GM23338 (cell line): ENCODE measurements at regions not wholly inside any gene's neighbourhood (a gene's known extent, or its start where the extent isn't known, plus 50 kb on each side); places are given as distances from the start of the nearest gene placed in this dataset.

Source experiments
- ATAC-seq: fragments of 200-7000 bp; cut with Tn5 transposase; 3 replicates; pipeline ENCODE4 v1.9.1; 2020
- DNase-seq: peaks from one replicate; pipeline ENCODE4 v3.0.0-alpha.2; 2015; ENCODE audit warnings: low spot score
- H2AFZ ChIP-seq: fragments of 200-600 bp; sonication (generic); 2 replicates; pipeline ENCODE4 v1.8.0; 2016; ENCODE audit warnings: antibody characterized with exemption, mild to moderate bottlenecking, moderate library complexity
- H3F3A ChIP-seq: fragments of 200-600 bp; sonication (generic); replicated peaks from 2 replicates; pipeline ENCODE4 v1.8.0; 2017; ENCODE audit warnings: antibody characterized with exemption, mixed run types, low read depth
- H3K27ac ChIP-seq: fragments of 200-600 bp; sonication (generic); 2 replicates; pipeline ENCODE4 v1.6.1; 2016; ENCODE audit warnings: low read depth
- H3K27me3 ChIP-seq: fragments of 200-600 bp; sonication (generic); 2 replicates; pipeline ENCODE4 v1.8.0; 2016; ENCODE audit warnings: mild to moderate bottlenecking, mixed run types, moderate library complexity; ENCODE audit not compliant: insufficient read depth
- H3K36me3 ChIP-seq: fragments of 200-600 bp; sonication (generic); 2 replicates; pipeline ENCODE4 v1.8.0; 2016; ENCODE audit warnings: mild to moderate bottlenecking; ENCODE audit not compliant: insufficient read depth
- H3K4me1 ChIP-seq: fragments of 200-600 bp; sonication (generic); 2 replicates; pipeline ENCODE4 v1.8.0; 2016; ENCODE audit warnings: mild to moderate bottlenecking, moderate library complexity; ENCODE audit not compliant: insufficient read depth
- H3K4me2 ChIP-seq: fragments of 200-600 bp; sonication (generic); 2 replicates; pipeline ENCODE4 v1.7.1; 2017; ENCODE audit warnings: mixed run types
- H3K4me3 ChIP-seq: fragments of 200-600 bp; sonication (generic); 2 replicates; pipeline ENCODE4 v1.6.1; 2016; ENCODE audit warnings: mixed run types
- H3K79me2 ChIP-seq: fragments of 200-600 bp; sonication (generic); replicated peaks from 2 replicates; pipeline ENCODE4 v1.8.0; 2017; ENCODE audit warnings: mild to moderate bottlenecking; ENCODE audit not compliant: insufficient read depth
- H3K9me2 ChIP-seq: fragments of 200-600 bp; sonication (generic); 2 replicates; pipeline ENCODE4 v1.8.0; 2017; ENCODE audit not compliant: insufficient read depth
- H4K20me1 ChIP-seq: fragments of 200-600 bp; sonication (generic); replicated peaks from 2 replicates; pipeline ENCODE4 v1.8.0; 2017; ENCODE audit warnings: mild to moderate bottlenecking; ENCODE audit not compliant: insufficient read depth
- H3K27ac Mint-ChIP-seq: 2 replicates; pipeline ENCODE4 v1.8.0; 2020; ENCODE audit warnings: inconsistent platforms, mild to moderate bottlenecking, moderate library complexity, mixed read lengths
- H3K27me3 Mint-ChIP-seq: 3 replicates; pipeline ENCODE4 v1.8.0; 2022; ENCODE audit warnings: low read depth, mild to moderate bottlenecking, moderate library complexity, mixed read lengths, inconsistent platforms; ENCODE audit not compliant: insufficient read depth, poor library complexity
- H3K36me3 Mint-ChIP-seq: 3 replicates; pipeline ENCODE4 v1.8.0; 2021; ENCODE audit warnings: low read depth, mild to moderate bottlenecking, inconsistent platforms, moderate library complexity, mixed read lengths
- H3K4me1 Mint-ChIP-seq: 3 replicates; pipeline ENCODE4 v1.8.0; 2020; ENCODE audit warnings: mild to moderate bottlenecking, inconsistent platforms, mixed read lengths
- H3K4me3 Mint-ChIP-seq: 3 replicates; pipeline ENCODE4 v1.8.0; 2021; ENCODE audit warnings: moderate library complexity, mild to moderate bottlenecking, inconsistent platforms, mixed read lengths
- H3K9me3 Mint-ChIP-seq: 3 replicates; pipeline ENCODE4 v1.8.0; 2020; ENCODE audit warnings: moderate library complexity, mild to moderate bottlenecking, inconsistent platforms, mixed read lengths
- CREB1 ChIP-seq: fragments of 250-450 bp; sonication (Bioruptor Pico); IDR thresholded peaks from 2 replicates; pipeline ENCODE4 v1.5.0; 2020; ENCODE audit warnings: low read depth, mild to moderate bottlenecking, moderate library complexity
- ETS1 ChIP-seq: IDR thresholded peaks from 2 replicates; pipeline ENCODE4 v1.6.1; 2016; ENCODE audit warnings: antibody characterized with exemption
- EZH2 ChIP-seq: fragments of 200-600 bp; sonication (generic); IDR thresholded peaks from one replicate; pipeline ENCODE4 v1.8.0; 2017; ENCODE audit warnings: antibody characterized with exemption, mild to moderate bottlenecking, low read depth; ENCODE audit not compliant: unreplicated experiment
- EZH2phosphoT487 ChIP-seq: fragments of 200-600 bp; sonication (generic); IDR thresholded peaks from one replicate; pipeline ENCODE4 v1.8.1; 2018; ENCODE audit warnings: antibody characterized with exemption; ENCODE audit not compliant: unreplicated experiment
- JUNB ChIP-seq: IDR thresholded peaks from one replicate; pipeline ENCODE4 v1.6.1; 2016; ENCODE audit warnings: antibody characterized with exemption; ENCODE audit not compliant: unreplicated experiment
- NANOG ChIP-seq: IDR thresholded peaks from 2 replicates; pipeline ENCODE4 v1.6.1; 2016; ENCODE audit warnings: antibody characterized with exemption, borderline replicate concordance
- POLR2AphosphoS5 ChIP-seq: IDR thresholded peaks from 2 replicates; pipeline ENCODE4 v1.6.1; 2016; ENCODE audit warnings: antibody characterized with exemption, low read depth
- REST ChIP-seq: IDR thresholded peaks from one replicate; pipeline ENCODE4 v1.6.1; 2018; ENCODE audit warnings: antibody characterized with exemption; ENCODE audit not compliant: unreplicated experiment
- STAT1 ChIP-seq: IDR thresholded peaks from one replicate; pipeline ENCODE4 v1.6.1; 2016; ENCODE audit warnings: antibody characterized with exemption; ENCODE audit not compliant: unreplicated experiment
- ZNF114 ChIP-seq: fragments of 250-450 bp; sonication (Bioruptor Pico); IDR thresholded peaks from 2 replicates; pipeline ENCODE4 v1.5.0; 2020; ENCODE audit warnings: mild to moderate bottlenecking, moderate library complexity
- ZNF331 ChIP-seq: fragments of 250-450 bp; sonication (Bioruptor Pico); IDR thresholded peaks from 2 replicates; pipeline ENCODE4 v1.5.0; 2020; ENCODE audit warnings: low read depth, mild to moderate bottlenecking, moderate library complexity
- TF ChIP-seq, protein P1 (sequence below): fragments of 250-450 bp; sonication (Bioruptor Pico); IDR thresholded peaks from 2 replicates; pipeline ENCODE4 v1.5.0; 2020; ENCODE audit warnings: mild to moderate bottlenecking, moderate library complexity
- TF ChIP-seq, protein P2 (sequence below), 2 experiments: fragments of 200-600 bp in 1 of 2; sonication (generic) in 1 of 2; conservative IDR thresholded peaks; 2 replicates each; pipeline versions ENCODE4 v1.5.1 to v1.6.1; 2016 to 2017; ENCODE audit warnings: antibody characterized with exemption in 2 of 2, low read depth in 2 of 2, mild to moderate bottlenecking in 2 of 2, moderate library complexity in 1 of 2

GRCh38 chr5:103953601-103954382 lies 391.2 kb upstream of the NUDT12 start:
- DNase-seq (no peak), ATAC-seq (no peak)
- TF ChIP-seq REST (no peak), ZNF331 (CRISPR knock-in tag) (no peak), STAT1 (no peak), EZH2phosphoT487 (no peak), EZH2 (no peak), ZNF114 (CRISPR knock-in tag) (no peak), CREB1 (CRISPR knock-in tag) (no peak), JUNB (no peak), ETS1 (no peak), NANOG (no peak), POLR2AphosphoS5 (no peak)
- TF ChIP-seq, protein P1, sequence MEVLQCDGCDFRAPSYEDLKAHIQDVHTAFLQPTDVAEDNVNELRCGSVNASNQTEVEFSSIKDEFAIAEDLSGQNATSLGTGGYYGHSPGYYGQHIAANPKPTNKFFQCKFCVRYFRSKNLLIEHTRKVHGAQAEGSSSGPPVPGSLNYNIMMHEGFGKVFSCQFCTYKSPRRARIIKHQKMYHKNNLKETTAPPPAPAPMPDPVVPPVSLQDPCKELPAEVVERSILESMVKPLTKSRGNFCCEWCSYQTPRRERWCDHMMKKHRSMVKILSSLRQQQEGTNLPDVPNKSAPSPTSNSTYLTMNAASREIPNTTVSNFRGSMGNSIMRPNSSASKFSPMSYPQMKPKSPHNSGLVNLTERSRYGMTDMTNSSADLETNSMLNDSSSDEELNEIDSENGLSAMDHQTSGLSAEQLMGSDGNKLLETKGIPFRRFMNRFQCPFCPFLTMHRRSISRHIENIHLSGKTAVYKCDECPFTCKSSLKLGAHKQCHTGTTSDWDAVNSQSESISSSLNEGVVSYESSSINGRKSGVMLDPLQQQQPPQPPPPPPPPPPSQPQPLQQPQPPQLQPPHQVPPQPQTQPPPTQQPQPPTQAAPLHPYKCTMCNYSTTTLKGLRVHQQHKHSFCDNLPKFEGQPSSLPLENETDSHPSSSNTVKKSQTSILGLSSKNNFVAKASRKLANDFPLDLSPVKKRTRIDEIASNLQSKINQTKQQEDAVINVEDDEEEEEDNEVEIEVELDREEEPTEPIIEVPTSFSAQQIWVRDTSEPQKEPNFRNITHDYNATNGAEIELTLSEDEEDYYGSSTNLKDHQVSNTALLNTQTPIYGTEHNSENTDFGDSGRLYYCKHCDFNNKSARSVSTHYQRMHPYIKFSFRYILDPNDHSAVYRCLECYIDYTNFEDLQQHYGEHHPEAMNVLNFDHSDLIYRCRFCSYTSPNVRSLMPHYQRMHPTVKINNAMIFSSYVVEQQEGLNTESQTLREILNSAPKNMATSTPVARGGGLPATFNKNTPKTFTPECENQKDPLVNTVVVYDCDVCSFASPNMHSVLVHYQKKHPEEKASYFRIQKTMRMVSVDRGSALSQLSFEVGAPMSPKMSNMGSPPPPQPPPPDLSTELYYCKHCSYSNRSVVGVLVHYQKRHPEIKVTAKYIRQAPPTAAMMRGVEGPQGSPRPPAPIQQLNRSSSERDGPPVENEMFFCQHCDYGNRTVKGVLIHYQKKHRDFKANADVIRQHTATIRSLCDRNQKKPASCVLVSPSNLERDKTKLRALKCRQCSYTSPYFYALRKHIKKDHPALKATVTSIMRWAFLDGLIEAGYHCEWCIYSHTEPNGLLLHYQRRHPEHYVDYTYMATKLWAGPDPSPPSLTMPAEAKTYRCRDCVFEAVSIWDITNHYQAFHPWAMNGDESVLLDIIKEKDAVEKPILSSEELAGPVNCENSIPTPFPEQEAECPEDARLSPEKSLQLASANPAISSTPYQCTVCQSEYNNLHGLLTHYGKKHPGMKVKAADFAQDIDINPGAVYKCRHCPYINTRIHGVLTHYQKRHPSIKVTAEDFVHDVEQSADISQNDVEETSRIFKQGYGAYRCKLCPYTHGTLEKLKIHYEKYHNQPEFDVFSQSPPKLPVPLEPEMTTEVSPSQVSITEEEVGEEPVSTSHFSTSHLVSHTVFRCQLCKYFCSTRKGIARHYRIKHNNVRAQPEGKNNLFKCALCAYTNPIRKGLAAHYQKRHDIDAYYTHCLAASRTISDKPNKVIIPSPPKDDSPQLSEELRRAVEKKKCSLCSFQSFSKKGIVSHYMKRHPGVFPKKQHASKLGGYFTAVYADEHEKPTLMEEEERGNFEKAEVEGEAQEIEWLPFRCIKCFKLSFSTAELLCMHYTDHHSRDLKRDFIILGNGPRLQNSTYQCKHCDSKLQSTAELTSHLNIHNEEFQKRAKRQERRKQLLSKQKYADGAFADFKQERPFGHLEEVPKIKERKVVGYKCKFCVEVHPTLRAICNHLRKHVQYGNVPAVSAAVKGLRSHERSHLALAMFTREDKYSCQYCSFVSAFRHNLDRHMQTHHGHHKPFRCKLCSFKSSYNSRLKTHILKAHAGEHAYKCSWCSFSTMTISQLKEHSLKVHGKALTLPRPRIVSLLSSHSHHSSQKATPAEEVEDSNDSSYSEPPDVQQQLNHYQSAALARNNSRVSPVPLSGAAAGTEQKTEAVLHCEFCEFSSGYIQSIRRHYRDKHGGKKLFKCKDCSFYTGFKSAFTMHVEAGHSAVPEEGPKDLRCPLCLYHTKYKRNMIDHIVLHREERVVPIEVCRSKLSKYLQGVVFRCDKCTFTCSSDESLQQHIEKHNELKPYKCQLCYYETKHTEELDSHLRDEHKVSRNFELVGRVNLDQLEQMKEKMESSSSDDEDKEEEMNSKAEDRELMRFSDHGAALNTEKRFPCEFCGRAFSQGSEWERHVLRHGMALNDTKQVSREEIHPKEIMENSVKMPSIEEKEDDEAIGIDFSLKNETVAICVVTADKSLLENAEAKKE, result no peak
- TF ChIP-seq, protein P2, sequence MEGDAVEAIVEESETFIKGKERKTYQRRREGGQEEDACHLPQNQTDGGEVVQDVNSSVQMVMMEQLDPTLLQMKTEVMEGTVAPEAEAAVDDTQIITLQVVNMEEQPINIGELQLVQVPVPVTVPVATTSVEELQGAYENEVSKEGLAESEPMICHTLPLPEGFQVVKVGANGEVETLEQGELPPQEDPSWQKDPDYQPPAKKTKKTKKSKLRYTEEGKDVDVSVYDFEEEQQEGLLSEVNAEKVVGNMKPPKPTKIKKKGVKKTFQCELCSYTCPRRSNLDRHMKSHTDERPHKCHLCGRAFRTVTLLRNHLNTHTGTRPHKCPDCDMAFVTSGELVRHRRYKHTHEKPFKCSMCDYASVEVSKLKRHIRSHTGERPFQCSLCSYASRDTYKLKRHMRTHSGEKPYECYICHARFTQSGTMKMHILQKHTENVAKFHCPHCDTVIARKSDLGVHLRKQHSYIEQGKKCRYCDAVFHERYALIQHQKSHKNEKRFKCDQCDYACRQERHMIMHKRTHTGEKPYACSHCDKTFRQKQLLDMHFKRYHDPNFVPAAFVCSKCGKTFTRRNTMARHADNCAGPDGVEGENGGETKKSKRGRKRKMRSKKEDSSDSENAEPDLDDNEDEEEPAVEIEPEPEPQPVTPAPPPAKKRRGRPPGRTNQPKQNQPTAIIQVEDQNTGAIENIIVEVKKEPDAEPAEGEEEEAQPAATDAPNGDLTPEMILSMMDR (conservative IDR thresholded peaks at IDR 0.05; ENCODE audit: low read depth in 2 of 2), result no peak
- no peaks in the 10 kb centered on the region for H3K4me1 ChIP-seq
- Mint-ChIP-seq H3K4me3 (no peak overlapping the region), H3K27ac (no peak overlapping the region), H3K36me3 (peaks cover 8% of the 10 kb centered on the region; the same call in 2 of the 3 replicates), H3K27me3 (no peaks in the 10 kb centered on the region), H3K4me1 (peaks cover 4% of the 10 kb centered on the region; the same call in 2 of the 3 replicates), H3K9me3 (peaks cover 14% of the 10 kb centered on the region; the same call in 2 of the 3 replicates)
- H3K27ac ChIP-seq, result no peak overlapping the region
- no peaks in the 10 kb centered on the region; the same call in 1 of the 2 replicates for H3K36me3 ChIP-seq
- no peaks in the 10 kb centered on the region for H4K20me1 ChIP-seq
- H3K27me3 ChIP-seq, result no peaks in the 10 kb centered on the region
- H2AFZ ChIP-seq, result no peak overlapping the region
- no peak overlapping the region for H3K4me3 ChIP-seq
- H3K79me2 ChIP-seq, result no peaks in the 10 kb centered on the region
- peaks cover 10% of the 10 kb centered on the region; the same call in 1 of the 2 replicates for H3K9me2 ChIP-seq
- H3K4me2 ChIP-seq, result no peak overlapping the region
- H3F3A ChIP-seq, result no peaks in the 10 kb centered on the region
